GM18505 (cell line): ENCODE measurements at regions not wholly inside any gene's neighbourhood (a gene's known extent, or its start where the extent isn't known, plus 50 kb on each side); places are given as distances from the start of the nearest gene placed in this dataset.

Experiments used
- ATAC-seq: cut with Tn5 transposase; IDR thresholded peaks from one replicate; pipeline ENCODE4 v1.9.1; 2021; ENCODE audit not compliant: unreplicated experiment
- POLR2A ChIP-seq: IDR thresholded peaks from 4 replicates; pipeline ENCODE4 v1.6.1; 2011; ENCODE audit warnings: borderline replicate concordance; ENCODE audit not compliant: insufficient read depth, insufficient read length; ENCODE audit errors: extremely low read depth

GRCh38 chr10:131444862-131445461, 133.4 kb upstream of the TCERG1L start:
- no peak for TF ChIP-seq POLR2A

GRCh38 chr10:131445623-131446022, 134.1 kb upstream of the TCERG1L start:
- ATAC-seq, result no peak
- TF ChIP-seq POLR2A, result no peak

More at GRCh38 chr10:131444862-131445461, 133.4 kb upstream of the TCERG1L start:
- ATAC-seq, result no peak

- no peak for TF ChIP-seq POLR2A
- ATAC-seq, result no peak
These were observed 134.7 kb upstream of the TCERG1L start for GRCh38 chr10:131446171-131446570.

GRCh38 chr10:131448171-131448570, 136.7 kb upstream of the TCERG1L start:
- TF ChIP-seq POLR2A, result no peak
- ATAC-seq, result no peak

- no peak for TF ChIP-seq POLR2A
- ATAC-seq, result no peak
These were observed 137.4 kb upstream of the TCERG1L start for GRCh38 chr10:131448883-131449282.

- no peak for ATAC-seq
- TF ChIP-seq POLR2A, result no peak
These were observed 138.8 kb upstream of the TCERG1L start for GRCh38 chr10:131450216-131450765.

- ATAC-seq, result no peak
- no peak for TF ChIP-seq POLR2A
These were observed 140.0 kb upstream of the TCERG1L start for GRCh38 chr10:131451407-131452015.

GRCh38 chr10:131452926-131453720, 141.6 kb upstream of the TCERG1L start:
- no peak for TF ChIP-seq POLR2A
- no peak for ATAC-seq

GRCh38 chr10:131453721-131454634, 142.5 kb upstream of the TCERG1L start:
- no peak for ATAC-seq
- TF ChIP-seq POLR2A, result no peak

- TF ChIP-seq POLR2A, result no peak
- no peak for ATAC-seq
These were observed 144.9 kb upstream of the TCERG1L start for GRCh38 chr10:131456411-131456810.

GRCh38 chr10:131461093-131461492, 149.6 kb upstream of the TCERG1L start:
- no peak for ATAC-seq
- TF ChIP-seq POLR2A, result no peak

- no peak for TF ChIP-seq POLR2A
- ATAC-seq, result no peak
These were observed 153.3 kb upstream of the TCERG1L start for GRCh38 chr10:131464789-131465188.

GRCh38 chr10:131469551-131469950, 158.0 kb upstream of the TCERG1L start:
- no peak for ATAC-seq
- TF ChIP-seq POLR2A, result no peak
